ENCODE measurements at regions not wholly inside any gene's neighbourhood (a gene's known extent, or its start where the extent isn't known, plus 50 kb on each side); places are given as distances from the start of the nearest gene placed in this dataset.

- Histone ChIP-seq H3K36me3 (no peaks in the 10 kb centered on the region), H3K9ac (ENCODE audit: low read depth in 2 of 2, low read length in 2 of 2) (no peak overlapping the region), H3K27me3 (no peaks in the 10 kb centered on the region), H3K4me3 (no peak overlapping the region), H3K27ac (peak overlapping the region; percentile 44), H3K9me3 (no peaks in the 10 kb centered on the region), H3K4me1 (peaks cover 11% of the 10 kb centered on the region)
- intact Hi-C loops (cut with DNase I) = no loop called here
- peak; percentile 18 for DNase-seq
- no peak for TF ChIP-seq CTCF (IDR thresholded peaks at IDR 0.05)
Measured at GRCh38 chr4:24643774-24644520, 59.6 kb upstream of the DHX15 start.

GRCh38 chr4:24644983-24645764 is 60.8 kb upstream of the DHX15 start:
- intact Hi-C loops (cut with DNase I) = loop anchor here (5.0 kb wide), 1 partner anchor 497 kb away; no protein-coding TSS in a partner anchor

GRCh38 chr4:24645765-24646550 is 61.6 kb upstream of the DHX15 start:
- Histone ChIP-seq H3K9ac (ENCODE audit: low read depth in 2 of 2, low read length in 2 of 2) (no peak overlapping the region), H3K27ac (peak overlapping the region; percentile 33), H3K4me3 (no peak overlapping the region), H3K27me3 (no peaks in the 10 kb centered on the region), H3K9me3 (no peaks in the 10 kb centered on the region), H3K36me3 (no peaks in the 10 kb centered on the region), H3K4me1 (peaks cover 11% of the 10 kb centered on the region)
- intact Hi-C loops (cut with DNase I) = loop anchor here (5.0 kb wide), 1 partner anchor 496 kb away; no protein-coding TSS in a partner anchor
- no peak for TF ChIP-seq CTCF (IDR thresholded peaks at IDR 0.05)
- DNase-seq = peak; percentile 16

More at GRCh38 chr4:24644983-24645764, 60.8 kb upstream of the DHX15 start:
- Histone ChIP-seq H3K9ac (ENCODE audit: low read depth in 2 of 2, low read length in 2 of 2) (no peak overlapping the region), H3K27ac (no peak overlapping the region), H3K4me1 (peaks cover 11% of the 10 kb centered on the region), H3K9me3 (no peaks in the 10 kb centered on the region), H3K27me3 (no peaks in the 10 kb centered on the region), H3K4me3 (no peak overlapping the region), H3K36me3 (no peaks in the 10 kb centered on the region)
- peak; percentile 17 for DNase-seq
- no peak for TF ChIP-seq CTCF (IDR thresholded peaks at IDR 0.05)

GRCh38 chr4:24646798-24647460 is 62.6 kb upstream of the DHX15 start:
- H3K9me3 ChIP-seq = no peaks in the 10 kb centered on the region
- H3K4me1 ChIP-seq = peaks cover 11% of the 10 kb centered on the region
- H3K9ac ChIP-seq (ENCODE audit: low read depth in 2 of 2, low read length in 2 of 2) = no peak overlapping the region
- H3K27me3 ChIP-seq = no peaks in the 10 kb centered on the region
- no peak for TF ChIP-seq CTCF (IDR thresholded peaks at IDR 0.05)
- no peak overlapping the region for H3K4me3 ChIP-seq
- intact Hi-C loops (cut with DNase I) = loop anchor here (5.0 kb wide), 1 partner anchor 495 kb away; no protein-coding TSS in a partner anchor
- no peaks in the 10 kb centered on the region for H3K36me3 ChIP-seq
- DNase-seq = no peak
- H3K27ac ChIP-seq = no peak overlapping the region

Measured in colonic mucosa (tissue), 4 donors.